Retinal pigment epithelial cell (primary cell): ENCODE measurements at regions not wholly inside any gene's neighbourhood (a gene's known extent, or its start where the extent isn't known, plus 50 kb on each side); places are given as distances from the start of the nearest gene placed in this dataset.
A peak's percentile ranks its signal among the peaks of the same experiment; 100 is the strongest.

Experiments
- DNase-seq: peaks from one replicate; pipeline ENCODE4 v3.0.0-alpha.2; 2010; ENCODE audit warnings: low read depth
- H3K4me3 ChIP-seq: 2 replicates; pipeline ENCODE4 v1.5.1; 2011; ENCODE audit warnings: mild to moderate bottlenecking, low read length, control low read depth, moderate library complexity
- TF ChIP-seq, protein P1 (sequence below): conservative IDR thresholded peaks from 2 replicates; pipeline ENCODE4 v1.5.1; 2011; ENCODE audit warnings: low read depth, low read length, control low read depth, inconsistent platforms

DNA sequence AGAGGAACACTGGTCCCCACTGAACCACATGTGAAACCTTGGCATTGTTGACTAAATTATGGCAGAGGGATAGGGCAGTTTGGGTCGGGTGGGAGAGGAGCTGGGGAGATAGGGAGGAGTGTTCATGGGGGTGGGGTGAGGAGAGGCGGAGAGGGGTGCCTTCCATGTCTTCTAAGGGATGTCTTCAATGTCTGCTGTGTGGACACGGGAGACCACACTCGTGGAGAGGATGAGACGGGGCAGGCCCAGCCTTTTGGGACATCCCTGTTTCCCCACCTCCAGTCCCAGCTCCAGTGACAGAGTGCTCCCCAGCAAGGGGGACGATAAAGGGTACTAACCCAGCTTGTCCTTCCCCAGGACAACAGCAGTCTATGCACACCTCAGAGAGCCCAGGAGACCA is 146.4 kb upstream of the MAMLD1 start:
- no peak overlapping the region for H3K4me3 ChIP-seq
- TF ChIP-seq, protein P1, sequence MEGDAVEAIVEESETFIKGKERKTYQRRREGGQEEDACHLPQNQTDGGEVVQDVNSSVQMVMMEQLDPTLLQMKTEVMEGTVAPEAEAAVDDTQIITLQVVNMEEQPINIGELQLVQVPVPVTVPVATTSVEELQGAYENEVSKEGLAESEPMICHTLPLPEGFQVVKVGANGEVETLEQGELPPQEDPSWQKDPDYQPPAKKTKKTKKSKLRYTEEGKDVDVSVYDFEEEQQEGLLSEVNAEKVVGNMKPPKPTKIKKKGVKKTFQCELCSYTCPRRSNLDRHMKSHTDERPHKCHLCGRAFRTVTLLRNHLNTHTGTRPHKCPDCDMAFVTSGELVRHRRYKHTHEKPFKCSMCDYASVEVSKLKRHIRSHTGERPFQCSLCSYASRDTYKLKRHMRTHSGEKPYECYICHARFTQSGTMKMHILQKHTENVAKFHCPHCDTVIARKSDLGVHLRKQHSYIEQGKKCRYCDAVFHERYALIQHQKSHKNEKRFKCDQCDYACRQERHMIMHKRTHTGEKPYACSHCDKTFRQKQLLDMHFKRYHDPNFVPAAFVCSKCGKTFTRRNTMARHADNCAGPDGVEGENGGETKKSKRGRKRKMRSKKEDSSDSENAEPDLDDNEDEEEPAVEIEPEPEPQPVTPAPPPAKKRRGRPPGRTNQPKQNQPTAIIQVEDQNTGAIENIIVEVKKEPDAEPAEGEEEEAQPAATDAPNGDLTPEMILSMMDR, result no peak
- no peak for DNase-seq

DNA sequence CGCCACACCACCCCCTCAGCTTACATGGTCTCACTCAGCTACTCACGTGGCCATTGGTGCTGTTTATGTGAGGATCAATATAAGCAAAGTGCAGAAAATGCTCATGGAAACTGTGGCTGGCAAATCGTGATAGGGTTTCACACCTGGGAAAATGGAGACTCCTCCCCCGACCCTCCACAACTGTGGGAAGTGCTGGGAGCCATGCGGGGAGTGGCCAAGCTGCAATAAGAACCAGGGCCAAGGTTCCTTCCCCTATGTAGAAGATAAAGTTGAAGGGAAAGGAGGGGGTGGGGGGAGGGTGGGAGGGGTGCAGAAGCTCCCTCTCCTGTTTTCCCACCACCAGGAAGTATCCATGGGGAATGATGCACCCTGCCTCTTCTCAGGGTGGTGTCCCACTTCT is 145.5 kb upstream of the MAMLD1 start:
- TF ChIP-seq, protein P1, result no peak
- DNase-seq, result no peak
- no peak overlapping the region for H3K4me3 ChIP-seq

DNA sequence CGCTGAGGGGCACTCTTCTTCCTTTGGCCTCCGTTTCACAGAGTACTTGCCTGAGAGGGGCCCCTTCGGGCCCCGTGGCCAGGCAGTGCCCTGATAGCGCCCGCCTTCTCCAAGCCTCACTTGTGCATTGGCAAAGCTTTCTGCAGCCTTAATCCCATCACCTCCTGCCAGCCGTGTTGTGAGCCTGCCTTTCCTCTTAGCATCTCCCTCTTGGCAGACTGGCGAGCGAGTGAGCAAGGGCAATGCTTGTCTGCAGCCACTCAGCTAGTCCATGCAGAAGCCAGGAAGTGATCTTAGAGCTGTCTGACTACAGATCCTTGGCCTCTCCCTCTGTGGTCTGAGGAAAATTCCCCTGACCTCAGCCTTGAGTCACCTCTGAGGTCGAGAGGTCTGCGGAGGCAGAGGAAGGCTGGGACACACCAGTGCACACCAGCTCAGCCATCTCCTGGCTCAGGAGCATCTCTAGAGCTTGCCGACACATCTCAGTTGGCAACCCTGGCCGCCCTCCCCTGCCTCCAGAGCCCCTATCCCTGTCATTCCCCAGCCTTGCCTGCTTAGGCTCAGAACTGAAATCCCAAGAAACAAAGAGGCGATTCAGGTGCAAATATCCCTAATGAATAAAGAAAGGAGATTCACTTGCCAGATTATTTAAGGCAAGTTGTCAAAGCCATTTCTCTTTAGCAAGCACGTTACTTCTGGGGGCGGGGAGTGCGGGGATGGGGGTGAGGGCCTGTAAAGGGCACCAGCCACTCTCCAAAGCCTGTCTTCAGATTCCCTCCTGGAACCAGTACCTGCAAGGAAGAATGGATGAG is 143.5 kb upstream of the MAMLD1 start:
- peak; percentile 33 for DNase-seq
- no peak overlapping the region for H3K4me3 ChIP-seq
- TF ChIP-seq, protein P1, result no peak

DNA sequence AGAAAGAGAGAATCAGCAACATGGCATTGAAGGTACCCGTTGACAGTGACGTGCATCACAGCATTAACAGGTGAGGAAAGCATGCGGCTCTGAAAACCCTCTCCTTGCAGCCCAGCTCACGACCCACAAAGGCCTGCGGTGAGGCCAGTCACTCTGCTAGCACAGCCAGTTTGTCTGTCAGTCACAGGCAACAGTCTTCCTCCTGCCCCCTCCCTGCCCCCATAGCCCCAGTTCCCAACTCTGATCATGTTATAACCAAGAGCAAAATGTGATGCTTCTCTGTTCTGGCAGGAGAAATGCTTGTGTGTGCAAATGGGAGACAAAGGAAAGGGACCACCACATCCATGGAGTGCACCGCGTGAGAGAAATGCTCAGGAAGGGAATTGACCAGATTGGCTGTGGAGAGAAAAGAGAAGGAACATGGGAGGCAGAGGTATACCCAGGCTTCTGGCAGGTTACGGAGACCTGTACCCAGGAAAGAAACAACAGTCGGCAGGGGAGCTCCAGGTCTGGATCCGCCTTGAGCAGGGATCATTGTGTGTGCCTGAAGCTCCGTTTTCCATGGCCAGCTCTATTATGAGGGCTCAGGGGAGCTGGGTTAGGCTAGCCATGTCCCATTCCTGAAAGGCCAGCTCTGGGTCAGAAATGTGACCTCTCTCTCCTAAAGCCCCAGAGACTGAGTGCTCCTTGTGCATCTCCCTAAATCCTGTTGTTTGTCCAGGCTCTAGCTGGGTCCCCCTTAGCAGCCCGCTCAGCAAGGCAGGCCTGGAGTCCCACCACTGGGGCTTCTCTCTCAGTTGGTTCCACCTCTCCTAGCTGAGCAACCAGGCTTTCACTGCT is 139.7 kb upstream of the MAMLD1 start:
- no peak overlapping the region for H3K4me3 ChIP-seq
- no peak for DNase-seq
- TF ChIP-seq, protein P1, result no peak

DNA sequence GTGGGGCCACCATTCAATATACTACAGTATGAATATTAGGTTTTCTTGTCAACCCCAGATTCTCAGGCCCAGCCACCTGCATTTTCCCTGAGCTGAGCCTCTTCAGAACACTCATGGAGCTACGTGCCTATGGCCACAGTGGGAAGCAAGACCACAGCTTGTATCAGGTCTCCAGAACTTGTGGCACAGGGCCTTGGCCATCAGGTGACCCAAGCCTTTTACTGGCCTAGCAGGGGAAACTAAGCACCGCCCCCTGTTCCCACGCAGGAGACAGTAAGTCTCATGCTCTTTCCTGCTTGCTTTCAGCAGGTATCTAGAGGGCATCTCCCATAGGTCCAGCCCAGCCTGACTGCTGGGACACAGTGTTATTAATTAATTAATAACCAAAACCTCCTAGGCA is 138.4 kb upstream of the MAMLD1 start:
- DNase-seq, result no peak
- H3K4me3 ChIP-seq, result no peak overlapping the region
- TF ChIP-seq, protein P1, result no peak

DNA sequence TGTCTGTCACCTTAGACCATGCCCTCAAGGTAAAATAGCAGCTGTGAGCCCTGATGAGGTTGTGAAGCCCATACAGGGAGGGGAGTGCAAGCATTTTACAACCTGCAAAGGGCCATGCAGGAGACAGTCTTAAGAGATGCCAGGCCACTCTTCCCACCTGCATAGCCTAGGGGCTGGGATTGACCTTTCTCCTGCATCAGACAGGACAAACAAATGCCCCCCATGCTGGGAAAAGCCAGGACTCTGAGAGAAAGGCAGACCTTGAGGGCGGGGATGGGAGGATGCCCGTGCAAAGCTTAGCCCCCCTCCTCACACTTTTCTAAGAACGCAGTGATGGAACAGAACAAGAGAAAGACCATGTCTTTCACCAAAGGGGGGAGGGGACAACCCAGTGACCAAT is 137.9 kb upstream of the MAMLD1 start:
- DNase-seq, result no peak

More for the DNA sequence above, 137.9 kb upstream of the MAMLD1 start:
- no peak overlapping the region for H3K4me3 ChIP-seq
- TF ChIP-seq, protein P1, result no peak
